BJ (cell line): ENCODE measurements at regions not wholly inside any gene's neighbourhood (a gene's known extent, or its start where the extent isn't known, plus 50 kb on each side); places are given as distances from the start of the nearest gene placed in this dataset.

Experiments used
- CTCF ChIA-PET: fragments of 350-600 bp; formaldehyde crosslinking; extraction: SDS; loops from one replicate; lab custom pipeline; 2021; ENCODE audit warnings: antibody characterized with exemption, inconsistent platforms; lab: Yijun Ruan, JAX
- POLR2A ChIA-PET: fragments of 300-600 bp; sonication (Branson Sonifier 250); formaldehyde crosslinking; extraction: SDS; loops from one replicate; lab custom pipeline; 2021; ENCODE audit warnings: antibody characterized with exemption; lab: Charles Lee
- DNase-seq: peaks from one replicate; pipeline ENCODE4 v3.0.0-alpha.2; 2011; ENCODE audit warnings: low read depth
- H3K27me3 ChIP-seq: 2 replicates; pipeline ENCODE4 v1.6.0; 2011; ENCODE audit warnings: low read length; ENCODE audit not compliant: control insufficient read depth, insufficient read depth
- H3K36me3 ChIP-seq: 2 replicates; pipeline ENCODE4 v1.5.1; 2011; ENCODE audit warnings: low read length; ENCODE audit not compliant: control insufficient read depth, insufficient read depth
- H3K4me3 ChIP-seq: 2 replicates; pipeline ENCODE4 v1.5.1; 2011; ENCODE audit warnings: low read depth, mild to moderate bottlenecking, control low read depth, low read length
- TF ChIP-seq, protein P1 (sequence below): IDR thresholded peaks from 2 replicates; pipeline ENCODE4 v1.5.1; 2011; ENCODE audit warnings: low read depth, mild to moderate bottlenecking, control low read depth, inconsistent platforms, low read length, moderate library complexity; ENCODE audit not compliant: insufficient read depth

DNA sequence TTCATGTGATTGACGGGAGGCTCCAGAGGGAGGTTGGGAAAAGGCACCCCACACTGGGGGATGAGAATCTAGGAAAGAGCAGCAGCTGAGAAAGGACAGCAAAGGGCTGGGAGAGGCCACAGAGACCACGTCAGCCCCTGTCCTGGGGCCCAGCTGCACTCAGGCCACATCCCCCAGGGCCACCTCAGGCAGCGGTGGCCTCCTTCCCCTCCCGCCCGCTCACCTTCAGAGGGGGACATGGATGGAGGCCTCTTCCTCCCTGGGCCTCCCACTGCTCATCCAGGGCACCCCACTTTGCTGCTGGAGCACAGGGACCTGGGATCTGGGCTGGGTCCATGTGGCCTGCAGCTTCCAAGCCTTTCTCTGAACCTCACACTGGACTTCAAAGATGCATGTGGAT lies 199.8 kb upstream of the HDAC4 start:
- ChIA-PET POLR2A (no interaction called here), CTCF (no interaction called here)
- no peak overlapping the region for H3K4me3 ChIP-seq
- H3K27me3 ChIP-seq = no peaks in the 10 kb centered on the region
- H3K36me3 ChIP-seq = no peaks in the 10 kb centered on the region
- DNase-seq = no peak
- TF ChIP-seq, protein P1, sequence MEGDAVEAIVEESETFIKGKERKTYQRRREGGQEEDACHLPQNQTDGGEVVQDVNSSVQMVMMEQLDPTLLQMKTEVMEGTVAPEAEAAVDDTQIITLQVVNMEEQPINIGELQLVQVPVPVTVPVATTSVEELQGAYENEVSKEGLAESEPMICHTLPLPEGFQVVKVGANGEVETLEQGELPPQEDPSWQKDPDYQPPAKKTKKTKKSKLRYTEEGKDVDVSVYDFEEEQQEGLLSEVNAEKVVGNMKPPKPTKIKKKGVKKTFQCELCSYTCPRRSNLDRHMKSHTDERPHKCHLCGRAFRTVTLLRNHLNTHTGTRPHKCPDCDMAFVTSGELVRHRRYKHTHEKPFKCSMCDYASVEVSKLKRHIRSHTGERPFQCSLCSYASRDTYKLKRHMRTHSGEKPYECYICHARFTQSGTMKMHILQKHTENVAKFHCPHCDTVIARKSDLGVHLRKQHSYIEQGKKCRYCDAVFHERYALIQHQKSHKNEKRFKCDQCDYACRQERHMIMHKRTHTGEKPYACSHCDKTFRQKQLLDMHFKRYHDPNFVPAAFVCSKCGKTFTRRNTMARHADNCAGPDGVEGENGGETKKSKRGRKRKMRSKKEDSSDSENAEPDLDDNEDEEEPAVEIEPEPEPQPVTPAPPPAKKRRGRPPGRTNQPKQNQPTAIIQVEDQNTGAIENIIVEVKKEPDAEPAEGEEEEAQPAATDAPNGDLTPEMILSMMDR = no peak

DNA sequence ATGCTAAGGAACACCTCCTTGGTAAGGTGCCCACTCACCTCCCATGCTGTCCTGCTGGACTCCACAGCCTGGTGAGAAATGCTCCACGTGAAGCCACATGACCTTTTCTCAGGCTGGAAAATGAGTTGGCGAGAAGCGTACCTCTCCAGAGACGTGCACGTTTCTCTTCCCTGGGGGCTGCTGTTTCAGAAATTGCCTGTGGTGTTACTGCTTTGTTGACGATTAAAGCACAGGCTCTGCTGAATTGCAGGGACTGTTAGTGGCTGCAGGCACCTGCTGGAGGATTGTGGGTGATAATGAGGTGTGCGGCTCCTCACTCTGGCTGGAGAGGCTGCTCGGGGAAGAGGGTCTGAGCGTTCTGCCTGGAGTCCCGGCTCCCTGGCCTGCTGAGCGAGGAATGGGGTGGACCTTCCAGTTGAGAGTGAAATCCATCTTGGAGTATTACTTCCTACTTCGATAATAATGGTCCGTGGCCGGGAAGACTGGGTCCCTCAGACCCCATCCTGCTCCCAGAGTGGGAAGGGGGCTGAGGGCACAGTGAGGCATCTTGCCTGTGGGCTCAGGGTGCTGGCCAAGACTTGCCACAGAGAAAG lies 199.3 kb upstream of the HDAC4 start:
- ChIA-PET POLR2A (no interaction called here), CTCF (no interaction called here)
- no peak overlapping the region for H3K4me3 ChIP-seq
- DNase-seq = no peak
- H3K27me3 ChIP-seq = no peaks in the 10 kb centered on the region
- TF ChIP-seq, protein P1 = no peak
- no peaks in the 10 kb centered on the region for H3K36me3 ChIP-seq

DNA sequence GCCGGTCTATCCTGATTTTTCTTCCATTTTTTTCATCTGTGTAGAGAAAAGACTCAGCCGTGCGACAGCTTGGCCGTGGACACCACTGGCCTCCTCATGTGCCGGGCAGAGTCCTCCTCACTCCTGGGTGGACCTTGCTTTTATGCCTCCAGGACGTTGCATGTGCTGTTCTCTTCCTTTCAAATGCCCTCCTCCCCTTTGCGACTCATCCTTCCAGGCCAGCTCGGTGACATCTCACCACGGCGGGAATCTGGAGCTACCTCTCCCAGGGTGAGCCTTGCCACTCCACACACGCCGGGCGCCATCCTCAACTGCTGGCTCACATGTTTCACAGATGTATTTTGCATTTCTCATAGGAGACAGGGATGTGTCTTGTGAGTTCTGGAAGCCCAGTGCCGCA lies 198.5 kb upstream of the HDAC4 start:
- CTCF ChIA-PET = no interaction called here

DNA sequence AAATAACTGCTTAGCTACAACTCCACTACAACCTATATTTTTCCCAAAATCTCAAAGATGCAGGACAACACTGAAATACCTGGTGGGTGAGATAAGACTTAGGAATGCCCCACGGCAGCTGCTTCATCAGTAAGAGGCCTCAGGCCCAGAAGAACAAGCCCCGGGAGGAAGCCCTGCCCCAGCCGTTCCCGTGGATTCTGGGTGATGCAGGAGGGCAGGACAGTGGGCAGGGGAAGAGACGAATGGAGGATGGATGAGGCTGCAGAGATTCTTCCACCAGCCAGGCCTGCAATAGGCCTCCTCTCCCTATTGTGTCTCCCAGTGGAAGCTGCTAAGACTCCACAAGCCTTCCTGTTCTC lies 197.9 kb upstream of the HDAC4 start:
- DNase-seq = no peak
- TF ChIP-seq, protein P1 = no peak
- ChIA-PET CTCF (no interaction called here), POLR2A (no interaction called here)
- Histone ChIP-seq H3K36me3 (no peaks in the 10 kb centered on the region), H3K27me3 (no peaks in the 10 kb centered on the region), H3K4me3 (no peak overlapping the region)

More for the DNA sequence above, 198.5 kb upstream of the HDAC4 start:
- no peaks in the 10 kb centered on the region for H3K27me3 ChIP-seq
- H3K36me3 ChIP-seq = no peaks in the 10 kb centered on the region
- no peak overlapping the region for H3K4me3 ChIP-seq
- no peak for DNase-seq
- POLR2A ChIA-PET = no interaction called here
- TF ChIP-seq, protein P1 = no peak

DNA sequence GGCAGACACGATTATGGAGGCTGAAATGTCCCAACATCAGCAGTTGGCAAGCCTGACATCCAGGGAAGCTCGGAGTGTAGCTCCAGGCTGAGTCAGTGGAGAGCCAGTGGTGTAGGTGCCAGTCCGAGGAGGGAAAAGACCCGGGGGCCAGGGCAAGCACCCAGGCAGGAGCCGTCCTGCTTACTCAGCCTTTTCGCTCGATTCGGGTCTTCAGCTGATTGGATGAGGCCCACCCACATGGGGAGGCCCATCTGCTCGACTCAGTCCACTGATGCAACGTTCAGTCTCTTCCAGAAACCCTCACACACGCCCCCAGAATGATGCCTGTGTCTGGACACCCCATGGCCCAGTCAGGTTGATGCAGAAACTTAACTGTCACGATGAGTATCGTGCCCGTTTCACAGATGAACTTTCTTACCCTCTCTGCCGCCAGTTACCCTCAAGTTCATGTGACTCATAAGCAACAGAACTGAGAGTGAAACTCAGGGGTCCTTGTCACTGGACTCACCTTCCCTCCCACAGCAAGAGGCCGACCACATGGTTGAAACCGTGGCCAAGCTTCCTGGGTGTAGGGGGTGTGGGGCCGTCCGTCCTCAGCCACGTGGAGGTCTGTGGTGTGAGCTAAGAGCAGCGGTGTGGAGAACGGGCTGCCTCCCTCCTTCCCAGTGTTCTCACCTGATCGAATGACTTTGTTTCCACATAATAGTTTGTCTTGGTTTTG lies 197.4 kb upstream of the HDAC4 start:
- TF ChIP-seq, protein P1 = no peak
- Histone ChIP-seq H3K4me3 (no peak overlapping the region), H3K27me3 (no peaks in the 10 kb centered on the region), H3K36me3 (no peaks in the 10 kb centered on the region)
- CTCF ChIA-PET = no interaction called here
- POLR2A ChIA-PET = no interaction called here
- DNase-seq = no peak
